ENCODE measurements at regions not wholly inside any gene's neighbourhood (a gene's known extent, or its start where the extent isn't known, plus 50 kb on each side); places are given as distances from the start of the nearest gene placed in this dataset.
"Not testable (repeated sequence)": the region's sequence is repeated elsewhere in the genome, so short reads cannot be mapped to it uniquely, and the experiment has no call there.

- H3K27me3 ChIP-seq (ENCODE audit: control insufficient read depth, insufficient read depth): no peaks in the 10 kb centered on the region
- intact Hi-C loops (cut with DNase I): loop anchor here (5.0 to 10.0 kb wide), 3 partner anchors 631 to 639 kb away; partner anchors contain the start of gene PLXNA4 (in 1 of the 4)
- no peak overlapping the region for H3K4me3 ChIP-seq (ENCODE audit: low read length)
- H3K9me3 ChIP-seq (ENCODE audit: control insufficient read depth, low read length): no peaks in the 10 kb centered on the region
- ATAC-seq (no peak), DNase-seq (no peak)
- H3K4me1 ChIP-seq (ENCODE audit: control insufficient read depth, insufficient read depth, low read length): peaks cover 2% of the 10 kb centered on the region
- H3K27ac ChIP-seq (ENCODE audit: low read length): no peak overlapping the region
- WGBS: 74% methylated on average over 14 of the region's 14 CpGs
Measured at GRCh38 chr7:131945957-131946544, 389.6 kb upstream of the PODXL start.

- H3K4me3 ChIP-seq (ENCODE audit: low read length): no peak overlapping the region
- DNase-seq (peak; percentile 59 to 79 (median 77)), ATAC-seq (peak; percentile 59 to 64)
- peaks cover 2% of the 10 kb centered on the region for H3K4me1 ChIP-seq (ENCODE audit: control insufficient read depth, insufficient read depth, low read length)
- H3K27ac ChIP-seq (ENCODE audit: low read length): no peak overlapping the region
- H3K9me3 ChIP-seq (ENCODE audit: control insufficient read depth, low read length): no peaks in the 10 kb centered on the region
- H3K27me3 ChIP-seq (ENCODE audit: control insufficient read depth, insufficient read depth): no peaks in the 10 kb centered on the region
- 3% methylated on average over 39 of the region's 39 CpGs for WGBS
- intact Hi-C loops (cut with DNase I): loop anchor here (5.0 to 10.0 kb wide), 3 partner anchors 632 to 639 kb away; partner anchors contain the start of gene PLXNA4 (in 1 of the 4)
Measured at GRCh38 chr7:131945313-131945911, 389.0 kb upstream of the PODXL start.

- peaks cover 2% of the 10 kb centered on the region for H3K4me1 ChIP-seq (ENCODE audit: control insufficient read depth, insufficient read depth, low read length)
- H3K9me3 ChIP-seq (ENCODE audit: control insufficient read depth, low read length): no peaks in the 10 kb centered on the region
- H3K4me3 ChIP-seq (ENCODE audit: low read length): no peak overlapping the region
- DNase-seq: no peak
- no peaks in the 10 kb centered on the region for H3K27me3 ChIP-seq (ENCODE audit: control insufficient read depth, insufficient read depth)
- WGBS: 86% methylated on average over 8 of the region's 8 CpGs
- intact Hi-C loops (cut with DNase I): loop anchor here (5.0 to 10.0 kb wide), 3 partner anchors 633 to 640 kb away; partner anchors contain the start of gene PLXNA4 (in 1 of the 4)
- no peak overlapping the region for H3K27ac ChIP-seq (ENCODE audit: low read length)
- ATAC-seq: no peak
Measured at GRCh38 chr7:131944556-131945069, 388.2 kb upstream of the PODXL start.

- intact Hi-C loops (cut with DNase I): loop anchor here in 1 of 4 donors (10.0 kb wide), 1 partner anchor 641 kb away; no protein-coding TSS in a partner anchor
- H3K27ac ChIP-seq (ENCODE audit: low read length): no peak overlapping the region
- H3K9me3 ChIP-seq (ENCODE audit: control insufficient read depth, low read length): no peaks in the 10 kb centered on the region
- H3K4me3 ChIP-seq (ENCODE audit: low read length): no peak overlapping the region
- DNase-seq (no peak), ATAC-seq (no peak)
- 81% methylated on average over 7 of the region's 7 CpGs for WGBS
- H3K27me3 ChIP-seq (ENCODE audit: control insufficient read depth, insufficient read depth): no peaks in the 10 kb centered on the region
- peaks cover 1% of the 10 kb centered on the region for H3K4me1 ChIP-seq (ENCODE audit: control insufficient read depth, insufficient read depth, low read length)
Measured at GRCh38 chr7:131943646-131944045, 387.2 kb upstream of the PODXL start.

GRCh38 chr7:131943211-131943610 is 386.8 kb upstream of the PODXL start:
- DNase-seq (no peak), ATAC-seq (no peak)
- no peak overlapping the region for H3K4me3 ChIP-seq (ENCODE audit: low read length)
- no peaks in the 10 kb centered on the region for H3K27me3 ChIP-seq (ENCODE audit: control insufficient read depth, insufficient read depth)
- WGBS: 81% methylated on average over 4 of the region's 4 CpGs
- intact Hi-C loops (cut with DNase I): loop anchor here in 1 of 4 donors (10.0 kb wide), 1 partner anchor 642 kb away; no protein-coding TSS in a partner anchor
- H3K4me1 ChIP-seq (ENCODE audit: control insufficient read depth, insufficient read depth, low read length): no peaks in the 10 kb centered on the region
- no peaks in the 10 kb centered on the region for H3K9me3 ChIP-seq (ENCODE audit: control insufficient read depth, low read length)
- no peak overlapping the region for H3K27ac ChIP-seq (ENCODE audit: low read length)

- Histone ChIP-seq H3K27ac (ENCODE audit: low read length) (no peak overlapping the region), H3K4me3 (ENCODE audit: low read length) (no peak overlapping the region), H3K4me1 (ENCODE audit: control insufficient read depth, insufficient read depth, low read length) (no peaks in the 10 kb centered on the region), H3K9me3 (ENCODE audit: control insufficient read depth, low read length) (no peaks in the 10 kb centered on the region), H3K27me3 (ENCODE audit: control insufficient read depth, insufficient read depth) (no peaks in the 10 kb centered on the region)
- intact Hi-C loops (cut with DNase I): loop anchor here in 1 of 4 donors (10.0 kb wide), 1 partner anchor 642 kb away; no protein-coding TSS in a partner anchor
- WGBS: 80% methylated on average over 11 of the region's 11 CpGs
- DNase-seq: no peak
- ATAC-seq: no peak
Measured at GRCh38 chr7:131942287-131943150, 386.1 kb upstream of the PODXL start.

GRCh38 chr7:131941291-131941690 is 384.9 kb upstream of the PODXL start:
- Histone ChIP-seq H3K27ac (ENCODE audit: low read length) (no peak overlapping the region), H3K9me3 (ENCODE audit: control insufficient read depth, low read length) (no peaks in the 10 kb centered on the region), H3K27me3 (ENCODE audit: control insufficient read depth, insufficient read depth) (no peaks in the 10 kb centered on the region), H3K4me3 (ENCODE audit: low read length) (no peak overlapping the region), H3K4me1 (ENCODE audit: control insufficient read depth, insufficient read depth, low read length) (no peaks in the 10 kb centered on the region)
- WGBS: 74% methylated on average over 1 of the region's 1 CpG
- ATAC-seq (no peak), DNase-seq (no peak)
- intact Hi-C loops (cut with DNase I): loop anchor here in 1 of 4 donors (10.0 kb wide), 1 partner anchor 644 kb away; no protein-coding TSS in a partner anchor

- no peak for ATAC-seq
- no peak overlapping the region for H3K27ac ChIP-seq (ENCODE audit: low read length)
- no peaks in the 10 kb centered on the region for H3K9me3 ChIP-seq (ENCODE audit: control insufficient read depth, low read length)
- 78% methylated on average over 4 of the region's 4 CpGs for WGBS
- intact Hi-C loops (cut with DNase I): loop anchor here in 1 of 4 donors (10.0 kb wide), 1 partner anchor 644 kb away; no protein-coding TSS in a partner anchor
- H3K4me3 ChIP-seq (ENCODE audit: low read length): no peak overlapping the region
- no peaks in the 10 kb centered on the region for H3K4me1 ChIP-seq (ENCODE audit: control insufficient read depth, insufficient read depth, low read length)
- no peak for DNase-seq
- H3K27me3 ChIP-seq (ENCODE audit: control insufficient read depth, insufficient read depth): no peaks in the 10 kb centered on the region
Measured at GRCh38 chr7:131940621-131941165, 384.3 kb upstream of the PODXL start.

GRCh38 chr7:131938788-131939187 is 382.4 kb upstream of the PODXL start:
- H3K4me1 ChIP-seq (ENCODE audit: control insufficient read depth, insufficient read depth, low read length); intact Hi-C loops (cut with DNase I); H3K27me3 ChIP-seq (ENCODE audit: control insufficient read depth, insufficient read depth); ATAC-seq; H3K9me3 ChIP-seq (ENCODE audit: control insufficient read depth, low read length); H3K4me3 ChIP-seq (ENCODE audit: low read length); H3K27ac ChIP-seq (ENCODE audit: low read length); DNase-seq: not testable (repeated sequence)
- 63% methylated on average over 3 of the region's 3 CpGs for WGBS

GRCh38 chr7:131937868-131938267 is 381.4 kb upstream of the PODXL start:
- intact Hi-C loops (cut with DNase I): no loop called here
- 69% methylated on average over 2 of the region's 2 CpGs for WGBS
- Histone ChIP-seq H3K4me3 (ENCODE audit: low read length) (no peak overlapping the region), H3K27me3 (ENCODE audit: control insufficient read depth, insufficient read depth) (no peaks in the 10 kb centered on the region), H3K4me1 (ENCODE audit: control insufficient read depth, insufficient read depth, low read length) (no peaks in the 10 kb centered on the region), H3K9me3 (ENCODE audit: control insufficient read depth, low read length) (no peaks in the 10 kb centered on the region), H3K27ac (ENCODE audit: low read length) (no peak overlapping the region)
- no peak for ATAC-seq
- no peak for DNase-seq

Measured in right cardiac atrium (tissue), 5 donors.